GM23248 (cell line): ENCODE measurements at regions not wholly inside any gene's neighbourhood (a gene's known extent, or its start where the extent isn't known, plus 50 kb on each side); places are given as distances from the start of the nearest gene placed in this dataset.
"Not testable (repeated sequence)": the region's sequence is repeated elsewhere in the genome, so short reads cannot be mapped to it uniquely, and the experiment has no call there.

ENCODE experiments used
- EZH2 ChIP-seq: fragments of 200-600 bp; sonication (generic); IDR thresholded peaks from 2 replicates; pipeline ENCODE4 v1.6.1; 2018; ENCODE audit warnings: antibody characterized with exemption, mild to moderate bottlenecking; ENCODE audit not compliant: insufficient read depth, poor library complexity, severe bottlenecking
- EZH2phosphoT487 ChIP-seq: fragments of 200-600 bp; sonication (generic); IDR thresholded peaks from 2 replicates; pipeline ENCODE4 v1.6.1; 2018; ENCODE audit warnings: antibody characterized with exemption, moderate library complexity, mild to moderate bottlenecking, low read depth; ENCODE audit not compliant: insufficient read depth

DNA sequence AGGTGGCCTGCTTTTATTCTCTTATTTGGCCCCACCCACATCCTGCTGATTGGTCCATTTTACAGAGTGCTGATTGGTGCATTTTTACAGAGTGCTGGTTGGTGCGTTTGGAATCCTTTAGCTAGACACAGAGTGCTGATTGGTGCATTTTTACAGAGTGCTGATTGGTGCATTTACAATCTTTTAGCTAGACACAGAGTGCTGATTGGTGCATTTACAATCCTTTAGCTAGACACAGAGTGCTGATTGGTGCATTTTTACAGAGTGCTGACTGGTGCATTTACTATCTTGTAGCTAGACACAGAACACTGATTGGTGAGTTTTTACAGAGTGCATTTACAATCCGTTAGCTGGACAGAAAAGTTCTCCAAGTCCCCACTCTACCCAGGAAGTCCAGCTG is 720.6 kb downstream of the PDCD6IP start:
- TF ChIP-seq EZH2phosphoT487, EZH2: not testable (repeated sequence)
